ENCODE measurements at regions not wholly inside any gene's neighbourhood (a gene's known extent, or its start where the extent isn't known, plus 50 kb on each side); places are given as distances from the start of the nearest gene placed in this dataset.

- intact Hi-C loops (cut with micrococcal nuclease; ENCODE audit: unreplicated experiment) = no loop called here
- Histone ChIP-seq H3K36me3 (replicated peaks in 1 of 2; ENCODE audit: control insufficient read depth in 1 of 2, insufficient read depth in 2 of 2, low read length in 2 of 2) (no peaks in the 10 kb centered on the region), H3K79me2 (ENCODE audit: insufficient read depth, low read length) (no peaks in the 10 kb centered on the region), H2AFZ (ENCODE audit: low read length) (no peak overlapping the region), H4K20me1 (ENCODE audit: insufficient read depth, low read length) (no peaks in the 10 kb centered on the region), H3K27ac (ENCODE audit: extremely low read length, insufficient read depth, low read length) (no peak overlapping the region), H3K9ac (ENCODE audit: insufficient read depth, low read depth, low read length) (no peak overlapping the region), H3K9me3 (ENCODE audit: low read length) (no peaks in the 10 kb centered on the region), H3K4me1 (ENCODE audit: insufficient read depth, low read length) (no peaks in the 10 kb centered on the region), H3K4me2 (ENCODE audit: low read depth, low read length) (no peak overlapping the region), H3K4me3 (replicated peaks in 1 of 3; ENCODE audit: insufficient read depth in 1 of 3, low read depth in 2 of 3, low read length in 3 of 3) (no peak overlapping the region), H3K27me3 (ENCODE audit: control insufficient read depth in 1 of 2, insufficient read depth in 2 of 2, low read length in 2 of 2) (no peaks in the 10 kb centered on the region)
- no peak for DNase-seq (ENCODE audit: low spot score)
- no peak for FAIRE-seq
- ChIA-PET POLR2A (no interaction called here), CTCF (ENCODE audit: low intra/inter-chr PET ratio, low total read pairs) (no interaction called here)
- in situ Hi-C loops (cut with HindIII; ENCODE audit: extremely low pct_ligation_motif_present, low pct_unique_long_range_greater_than_20kb) = no loop called here
- BruUV-seq (replicated peaks) = no TSS peak
- TF ChIP-seq PAF1 (CRISPR knock-in tag; IDR thresholded peaks at IDR 0.05) (no peak), RFXANK (CRISPR knock-in tag; IDR thresholded peaks at IDR 0.05) (no peak), DR1 (CRISPR knock-in tag; IDR thresholded peaks at IDR 0.05) (no peak)
- ATAC-seq = no peak
Observed at GRCh38 chr16:26220894-26221293, 529.1 kb downstream of the HS3ST4 start.

DNA sequence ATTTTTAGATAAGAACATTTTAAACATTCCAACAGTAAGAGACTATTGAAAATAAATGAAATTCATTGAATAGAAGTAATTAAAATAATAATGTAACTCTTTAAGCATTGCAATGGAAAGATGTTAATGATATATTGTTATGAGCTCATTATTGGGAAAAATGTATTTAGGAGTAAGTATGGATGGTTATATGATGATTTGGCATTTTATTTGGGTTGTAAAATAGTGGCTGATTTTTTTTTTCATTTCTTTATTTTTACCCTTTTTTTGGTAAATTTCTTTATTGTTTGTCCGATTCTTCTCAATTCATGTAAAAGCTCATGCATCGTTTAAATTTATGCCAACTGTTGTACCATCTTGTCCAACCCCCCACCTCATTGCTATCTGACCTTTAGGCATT lies 539.9 kb downstream of the HS3ST4 start:
- no peaks in the 10 kb centered on the region for H3K27me3 ChIP-seq (ENCODE audit: control insufficient read depth in 1 of 2, insufficient read depth in 2 of 2, low read length in 2 of 2)
- no peaks in the 10 kb centered on the region for H3K79me2 ChIP-seq (ENCODE audit: insufficient read depth, low read length)
- no peak overlapping the region for H2AFZ ChIP-seq (ENCODE audit: low read length)
- H3K9me3 ChIP-seq (ENCODE audit: low read length) = peaks cover 4% of the 10 kb centered on the region
- H3K27ac ChIP-seq (ENCODE audit: extremely low read length, insufficient read depth, low read length) = no peak overlapping the region
- BruUV-seq (replicated peaks) = no TSS peak
- ATAC-seq (no peak), FAIRE-seq (no peak), DNase-seq (ENCODE audit: low spot score) (no peak)
- H3K4me3 ChIP-seq (replicated peaks in 1 of 3; ENCODE audit: insufficient read depth in 1 of 3, low read depth in 2 of 3, low read length in 3 of 3) = no peak overlapping the region
- H4K20me1 ChIP-seq (ENCODE audit: insufficient read depth, low read length) = no peaks in the 10 kb centered on the region
- ChIA-PET POLR2A (no interaction called here), CTCF (ENCODE audit: low intra/inter-chr PET ratio, low total read pairs) (no interaction called here)
- 16% methylated on average over 2 of the region's 2 CpGs for WGBS (ENCODE audit: low lambda C conversion rate)
- in situ Hi-C loops (cut with HindIII; ENCODE audit: extremely low pct_ligation_motif_present, low pct_unique_long_range_greater_than_20kb) (no loop called here), intact Hi-C loops (cut with micrococcal nuclease; ENCODE audit: unreplicated experiment) (no loop called here)
- no peak overlapping the region for H3K4me2 ChIP-seq (ENCODE audit: low read depth, low read length)
- H3K4me1 ChIP-seq (ENCODE audit: insufficient read depth, low read length) = no peaks in the 10 kb centered on the region
- H3K9ac ChIP-seq (ENCODE audit: insufficient read depth, low read depth, low read length) = no peak overlapping the region
- no peaks in the 10 kb centered on the region for H3K36me3 ChIP-seq (replicated peaks in 1 of 2; ENCODE audit: control insufficient read depth in 1 of 2, insufficient read depth in 2 of 2, low read length in 2 of 2)
- no peak for TF ChIP-seq ADNP (CRISPR knock-in tag; IDR thresholded peaks at IDR 0.05)
- TF ChIP-seq MAFK (conservative IDR thresholded peaks at IDR 0.05 in 1 of 2, IDR thresholded peaks at IDR 0.05 in 1 of 2; ENCODE audit: low read length in 2 of 2) = peak; percentile 39 to 65
- TF ChIP-seq, protein P1, sequence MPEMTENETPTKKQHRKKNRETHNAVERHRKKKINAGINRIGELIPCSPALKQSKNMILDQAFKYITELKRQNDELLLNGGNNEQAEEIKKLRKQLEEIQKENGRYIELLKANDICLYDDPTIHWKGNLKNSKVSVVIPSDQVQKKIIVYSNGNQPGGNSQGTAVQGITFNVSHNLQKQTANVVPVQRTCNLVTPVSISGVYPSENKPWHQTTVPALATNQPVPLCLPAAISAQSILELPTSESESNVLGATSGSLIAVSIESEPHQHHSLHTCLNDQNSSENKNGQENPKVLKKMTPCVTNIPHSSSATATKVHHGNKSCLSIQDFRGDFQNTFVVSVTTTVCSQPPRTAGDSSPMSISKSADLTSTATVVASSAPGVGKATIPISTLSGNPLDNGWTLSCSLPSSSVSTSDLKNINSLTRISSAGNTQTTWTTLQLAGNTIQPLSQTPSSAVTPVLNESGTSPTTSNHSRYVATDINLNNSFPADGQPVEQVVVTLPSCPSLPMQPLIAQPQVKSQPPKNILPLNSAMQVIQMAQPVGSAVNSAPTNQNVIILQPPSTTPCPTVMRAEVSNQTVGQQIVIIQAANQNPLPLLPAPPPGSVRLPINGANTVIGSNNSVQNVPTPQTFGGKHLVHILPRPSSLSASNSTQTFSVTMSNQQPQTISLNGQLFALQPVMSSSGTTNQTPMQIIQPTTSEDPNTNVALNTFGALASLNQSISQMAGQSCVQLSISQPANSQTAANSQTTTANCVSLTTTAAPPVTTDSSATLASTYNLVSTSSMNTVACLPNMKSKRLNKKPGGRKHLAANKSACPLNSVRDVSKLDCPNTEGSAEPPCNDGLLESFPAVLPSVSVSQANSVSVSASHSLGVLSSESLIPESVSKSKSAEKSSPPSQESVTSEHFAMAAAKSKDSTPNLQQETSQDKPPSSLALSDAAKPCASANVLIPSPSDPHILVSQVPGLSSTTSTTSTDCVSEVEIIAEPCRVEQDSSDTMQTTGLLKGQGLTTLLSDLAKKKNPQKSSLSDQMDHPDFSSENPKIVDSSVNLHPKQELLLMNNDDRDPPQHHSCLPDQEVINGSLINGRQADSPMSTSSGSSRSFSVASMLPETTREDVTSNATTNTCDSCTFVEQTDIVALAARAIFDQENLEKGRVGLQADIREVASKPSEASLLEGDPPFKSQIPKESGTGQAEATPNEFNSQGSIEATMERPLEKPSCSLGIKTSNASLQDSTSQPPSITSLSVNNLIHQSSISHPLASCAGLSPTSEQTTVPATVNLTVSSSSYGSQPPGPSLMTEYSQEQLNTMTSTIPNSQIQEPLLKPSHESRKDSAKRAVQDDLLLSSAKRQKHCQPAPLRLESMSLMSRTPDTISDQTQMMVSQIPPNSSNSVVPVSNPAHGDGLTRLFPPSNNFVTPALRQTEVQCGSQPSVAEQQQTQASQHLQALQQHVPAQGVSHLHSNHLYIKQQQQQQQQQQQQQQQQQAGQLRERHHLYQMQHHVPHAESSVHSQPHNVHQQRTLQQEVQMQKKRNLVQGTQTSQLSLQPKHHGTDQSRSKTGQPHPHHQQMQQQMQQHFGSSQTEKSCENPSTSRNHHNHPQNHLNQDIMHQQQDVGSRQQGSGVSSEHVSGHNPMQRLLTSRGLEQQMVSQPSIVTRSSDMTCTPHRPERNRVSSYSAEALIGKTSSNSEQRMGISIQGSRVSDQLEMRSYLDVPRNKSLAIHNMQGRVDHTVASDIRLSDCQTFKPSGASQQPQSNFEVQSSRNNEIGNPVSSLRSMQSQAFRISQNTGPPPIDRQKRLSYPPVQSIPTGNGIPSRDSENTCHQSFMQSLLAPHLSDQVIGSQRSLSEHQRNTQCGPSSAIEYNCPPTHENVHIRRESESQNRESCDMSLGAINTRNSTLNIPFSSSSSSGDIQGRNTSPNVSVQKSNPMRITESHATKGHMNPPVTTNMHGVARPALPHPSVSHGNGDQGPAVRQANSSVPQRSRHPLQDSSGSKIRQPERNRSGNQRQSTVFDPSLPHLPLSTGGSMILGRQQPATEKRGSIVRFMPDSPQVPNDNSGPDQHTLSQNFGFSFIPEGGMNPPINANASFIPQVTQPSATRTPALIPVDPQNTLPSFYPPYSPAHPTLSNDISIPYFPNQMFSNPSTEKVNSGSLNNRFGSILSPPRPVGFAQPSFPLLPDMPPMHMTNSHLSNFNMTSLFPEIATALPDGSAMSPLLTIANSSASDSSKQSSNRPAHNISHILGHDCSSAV (CRISPR knock-in tag; IDR thresholded peaks at IDR 0.05; ENCODE audit: borderline replicate concordance) = no peak
- no peak for TF ChIP-seq XBP1 (CRISPR knock-in tag; IDR thresholded peaks at IDR 0.05)
- TF ChIP-seq SP1 (IDR thresholded peaks at IDR 0.05) = no peak
- no peak for TF ChIP-seq SP1 (CRISPR knock-in tag; IDR thresholded peaks at IDR 0.05)
- no peak for TF ChIP-seq ZNF747 (CRISPR knock-in tag; IDR thresholded peaks at IDR 0.05; ENCODE audit: borderline replicate concordance)
- no peak for TF ChIP-seq GABPA (IDR thresholded peaks at IDR 0.05; ENCODE audit: low read depth, low read length)
- no peak for TF ChIP-seq GABPA (CRISPR knock-in tag; IDR thresholded peaks at IDR 0.05; ENCODE audit: low read depth)
- TF ChIP-seq MAFF (IDR thresholded peaks at IDR 0.05; ENCODE audit: low read depth, low read length) = peak; percentile 25; the same call in 1 of the 2 replicates
- TF ChIP-seq SP140L (CRISPR knock-in tag; IDR thresholded peaks at IDR 0.05; ENCODE audit: borderline replicate concordance) = no peak
- TF ChIP-seq ATAD3A (CRISPR knock-in tag; IDR thresholded peaks at IDR 0.05) = no peak

Data from HepG2 (cell line).